H9 (cell line): ENCODE measurements at regions not wholly inside any gene's neighbourhood (a gene's known extent, or its start where the extent isn't known, plus 50 kb on each side); places are given as distances from the start of the nearest gene placed in this dataset.

Experiments used
- DNase-seq: peaks from one replicate; pipeline ENCODE4 v3.0.0-alpha.2; 2017
- H2AFZ ChIP-seq: one replicate; pipeline ENCODE4 v1.6.1; 2013; ENCODE audit warnings: mild to moderate bottlenecking, low read length, control low read depth, moderate library complexity
- H2AK5ac ChIP-seq: 2 replicates; pipeline ENCODE4 v1.6.1; 2013; ENCODE audit warnings: low read length, control low read depth, mixed read lengths; ENCODE audit not compliant: insufficient read length
- H2BK120ac ChIP-seq: one replicate; pipeline ENCODE4 v1.6.1; 2013; ENCODE audit warnings: low read depth, mild to moderate bottlenecking, low read length, control low read depth, inconsistent platforms; ENCODE audit not compliant: poor library complexity, severe bottlenecking
- H2BK12ac ChIP-seq: 2 replicates; pipeline ENCODE4 v1.6.1; 2013; ENCODE audit warnings: low read length, control low read depth, mixed read lengths, low read depth; ENCODE audit not compliant: insufficient read length
- H2BK15ac ChIP-seq: 2 replicates; pipeline ENCODE4 v1.6.1; 2013; ENCODE audit warnings: low read depth, low read length, control low read depth
- H2BK20ac ChIP-seq: one replicate; pipeline ENCODE4 v1.6.1; 2013; ENCODE audit warnings: low read depth, mild to moderate bottlenecking, low read length, control low read depth, inconsistent platforms; ENCODE audit not compliant: poor library complexity, severe bottlenecking
- H2BK5ac ChIP-seq: 2 replicates; pipeline ENCODE4 v1.6.1; 2013; ENCODE audit warnings: low read length, control low read depth, mixed read lengths; ENCODE audit not compliant: insufficient read length
- H3K14ac ChIP-seq: 2 replicates; pipeline ENCODE4 v1.6.1; 2013; ENCODE audit warnings: low read length, control low read depth; ENCODE audit not compliant: insufficient read depth
- H3K18ac ChIP-seq: 2 replicates; pipeline ENCODE4 v1.6.1; 2013; ENCODE audit warnings: low read depth, mild to moderate bottlenecking, mixed read lengths, low read length, control low read depth; ENCODE audit not compliant: insufficient read length
- H3K23ac ChIP-seq: 2 replicates; pipeline ENCODE4 v1.6.1; 2013; ENCODE audit warnings: low read length, control low read depth, mixed read lengths, low read depth; ENCODE audit not compliant: insufficient read length
- H3K23me2 ChIP-seq: 2 replicates; pipeline ENCODE4 v1.6.1; 2013; ENCODE audit warnings: low read depth, mild to moderate bottlenecking, mixed read lengths, low read length, control low read depth; ENCODE audit not compliant: insufficient read length, poor library complexity, severe bottlenecking
- H3K27ac ChIP-seq: 2 replicates; pipeline ENCODE4 v1.5.1; 2013; ENCODE audit warnings: low read length, control low read depth, mixed read lengths, low read depth; ENCODE audit not compliant: insufficient read length
- H3K27me3 ChIP-seq: 2 replicates; pipeline ENCODE4 v1.6.1; 2013; ENCODE audit warnings: low read length, control low read depth, inconsistent platforms; ENCODE audit not compliant: insufficient read depth
- H3K4ac ChIP-seq: 2 replicates; pipeline ENCODE4 v1.6.1; 2013; ENCODE audit warnings: low read depth, mild to moderate bottlenecking, control low read depth, inconsistent platforms, low read length, moderate library complexity
- H3K4me1 ChIP-seq: 2 replicates; pipeline ENCODE4 v1.6.1; 2013; ENCODE audit warnings: low read length, control low read depth, inconsistent platforms; ENCODE audit not compliant: insufficient read depth
- H3K4me2 ChIP-seq: 2 replicates; pipeline ENCODE4 v1.6.1; 2013; ENCODE audit warnings: low read length, control low read depth, mixed read lengths; ENCODE audit not compliant: insufficient read length, insufficient read depth
- H3K56ac ChIP-seq: 2 replicates; pipeline ENCODE4 v1.6.1; 2013; ENCODE audit warnings: low read depth, mild to moderate bottlenecking, mixed read lengths, low read length, control low read depth; ENCODE audit not compliant: insufficient read length
- H3K79me1 ChIP-seq: 2 replicates; pipeline ENCODE4 v1.6.1; 2013; ENCODE audit warnings: low read depth, mild to moderate bottlenecking, moderate library complexity, low read length, control low read depth, inconsistent platforms; ENCODE audit not compliant: insufficient read depth, poor library complexity, severe bottlenecking
- H3K79me2 ChIP-seq: 2 replicates; pipeline ENCODE4 v1.6.1; 2013; ENCODE audit warnings: low read length, control low read depth, inconsistent platforms; ENCODE audit not compliant: insufficient read depth
- H3K9ac ChIP-seq: 2 replicates; pipeline ENCODE4 v1.6.1; 2013; ENCODE audit warnings: low read length, control low read depth, mixed read lengths; ENCODE audit not compliant: insufficient read length; ENCODE audit errors: extremely low read depth
- H3K9me3 ChIP-seq: one replicate; pipeline ENCODE4 v1.6.1; 2013; ENCODE audit warnings: low read depth, low read length, inconsistent platforms; ENCODE audit not compliant: control insufficient read depth
- H3T11ph ChIP-seq: one replicate; pipeline ENCODE4 v1.6.1; 2013; ENCODE audit warnings: mild to moderate bottlenecking, low read length, control low read depth, inconsistent platforms
- H4K20me1 ChIP-seq: one replicate; pipeline ENCODE4 v1.6.1; 2013; ENCODE audit not compliant: control insufficient read depth, insufficient read length, insufficient read depth
- H4K5ac ChIP-seq: 2 replicates; pipeline ENCODE4 v1.6.1; 2013; ENCODE audit warnings: low read depth, mild to moderate bottlenecking, mixed read lengths, low read length, control low read depth; ENCODE audit not compliant: insufficient read length
- H4K8ac ChIP-seq: replicated peaks from 2 replicates; pipeline ENCODE4 v1.6.1; 2013; ENCODE audit warnings: low read length, control low read depth, mixed read lengths, low read depth; ENCODE audit not compliant: insufficient read length
- H4K91ac ChIP-seq: 2 replicates; pipeline ENCODE4 v1.6.1; 2013; ENCODE audit warnings: low read depth, mild to moderate bottlenecking, moderate library complexity, mixed read lengths, low read length, control low read depth; ENCODE audit not compliant: insufficient read length
- H3K27ac Mint-ChIP-seq, 3 experiments: 2 replicates in 2 of 3; 3 replicates in 1 of 3; pipeline ENCODE4 v1.8.0; 2020 to 2021; ENCODE audit warnings: mixed read lengths in 3 of 3, mild to moderate bottlenecking in 1 of 3, moderate library complexity in 1 of 3
- H3K27me3 Mint-ChIP-seq: 2 replicates; pipeline ENCODE4 v1.8.0; 2021; ENCODE audit warnings: low read depth, mild to moderate bottlenecking, moderate library complexity, mixed read lengths
- H3K36me3 Mint-ChIP-seq, 3 experiments: 2 replicates in 2 of 3; 3 replicates in 1 of 3; pipeline ENCODE4 v1.8.0; 2020 to 2021; ENCODE audit warnings: low read depth in 3 of 3, mixed read lengths in 3 of 3; ENCODE audit not compliant: insufficient read depth in 1 of 3
- H3K4me1 Mint-ChIP-seq, 2 experiments: 2 replicates each; pipeline ENCODE4 v1.8.0; 2020; ENCODE audit warnings: mixed read lengths in 2 of 2
- H3K4me3 Mint-ChIP-seq, 2 experiments: 2 replicates in 1 of 2; 3 replicates in 1 of 2; pipeline ENCODE4 v1.8.0; 2020 to 2021; ENCODE audit warnings: mild to moderate bottlenecking in 2 of 2, mixed read lengths in 2 of 2, moderate library complexity in 1 of 2
- H3K9me3 Mint-ChIP-seq, 2 experiments: 2 replicates in 1 of 2; 3 replicates in 1 of 2; pipeline ENCODE4 v1.8.0; 2020; ENCODE audit warnings: mild to moderate bottlenecking in 2 of 2, mixed read lengths in 2 of 2, moderate library complexity in 1 of 2
- TF ChIP-seq, protein P1 (sequence below): fragments of 200-600 bp; sonication (generic); conservative IDR thresholded peaks from 3 replicates; pipeline ENCODE4 v1.8.0; 2021; ENCODE audit warnings: antibody characterized with exemption, mild to moderate bottlenecking

DNA sequence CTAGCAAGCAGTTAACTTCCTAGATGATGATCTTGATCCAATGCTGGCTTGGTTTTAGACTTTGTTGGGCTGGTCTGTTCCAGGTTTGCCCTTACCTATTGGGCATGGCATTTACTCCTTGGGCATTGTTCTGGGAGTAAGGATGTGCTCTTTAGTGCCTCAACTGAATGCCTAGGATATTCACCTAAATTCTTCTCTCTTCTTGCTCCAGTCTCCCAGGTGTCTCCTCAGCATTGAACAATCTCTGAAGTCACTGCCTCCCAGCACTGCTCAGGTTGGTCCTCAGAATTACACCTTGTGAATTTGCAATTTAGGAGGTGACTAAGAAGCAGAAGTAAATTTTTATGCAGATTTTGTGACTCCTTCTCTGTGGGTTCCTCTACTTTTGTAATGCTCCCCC, 307.7 kb upstream of the COL3A1 start:
- H3K4me1 Mint-ChIP-seq: peaks cover 4 to 5% of the 10 kb centered on the region in 2 experiments; a peak in 3 of 4 replicates

More for the DNA sequence above, 307.7 kb upstream of the COL3A1 start:
- no peak overlapping the region for H3K27ac Mint-ChIP-seq
- no peak overlapping the region for H3K18ac ChIP-seq
- no peak overlapping the region for H3K27ac ChIP-seq
- H2BK5ac ChIP-seq: no peak overlapping the region
- H3K56ac ChIP-seq: no peak overlapping the region
- H3K4ac ChIP-seq: no peak overlapping the region
- H3K9me3 ChIP-seq: no peaks in the 10 kb centered on the region
- no peaks in the 10 kb centered on the region for H3K9me3 Mint-ChIP-seq
- H4K91ac ChIP-seq: no peak overlapping the region
- H3K4me3 Mint-ChIP-seq: no peak overlapping the region
- H3K23me2 ChIP-seq: no peaks in the 10 kb centered on the region
- H3K14ac ChIP-seq: no peak overlapping the region
- H3K27me3 ChIP-seq: no peaks in the 10 kb centered on the region
- no peak overlapping the region for H4K5ac ChIP-seq
- no peak overlapping the region for H3K9ac ChIP-seq
- no peaks in the 10 kb centered on the region for H3K36me3 Mint-ChIP-seq
- no peaks in the 10 kb centered on the region for H3K79me2 ChIP-seq
- TF ChIP-seq, protein P1, sequence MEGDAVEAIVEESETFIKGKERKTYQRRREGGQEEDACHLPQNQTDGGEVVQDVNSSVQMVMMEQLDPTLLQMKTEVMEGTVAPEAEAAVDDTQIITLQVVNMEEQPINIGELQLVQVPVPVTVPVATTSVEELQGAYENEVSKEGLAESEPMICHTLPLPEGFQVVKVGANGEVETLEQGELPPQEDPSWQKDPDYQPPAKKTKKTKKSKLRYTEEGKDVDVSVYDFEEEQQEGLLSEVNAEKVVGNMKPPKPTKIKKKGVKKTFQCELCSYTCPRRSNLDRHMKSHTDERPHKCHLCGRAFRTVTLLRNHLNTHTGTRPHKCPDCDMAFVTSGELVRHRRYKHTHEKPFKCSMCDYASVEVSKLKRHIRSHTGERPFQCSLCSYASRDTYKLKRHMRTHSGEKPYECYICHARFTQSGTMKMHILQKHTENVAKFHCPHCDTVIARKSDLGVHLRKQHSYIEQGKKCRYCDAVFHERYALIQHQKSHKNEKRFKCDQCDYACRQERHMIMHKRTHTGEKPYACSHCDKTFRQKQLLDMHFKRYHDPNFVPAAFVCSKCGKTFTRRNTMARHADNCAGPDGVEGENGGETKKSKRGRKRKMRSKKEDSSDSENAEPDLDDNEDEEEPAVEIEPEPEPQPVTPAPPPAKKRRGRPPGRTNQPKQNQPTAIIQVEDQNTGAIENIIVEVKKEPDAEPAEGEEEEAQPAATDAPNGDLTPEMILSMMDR: no peak
- no peak overlapping the region for H4K8ac ChIP-seq
- H2BK15ac ChIP-seq: no peak overlapping the region
- H3T11ph ChIP-seq: no peak overlapping the region
- no peak overlapping the region for H2BK12ac ChIP-seq
- H3K27me3 Mint-ChIP-seq: no peaks in the 10 kb centered on the region
- no peak overlapping the region for H2AK5ac ChIP-seq
- no peaks in the 10 kb centered on the region for H3K79me1 ChIP-seq
- no peak overlapping the region for H3K4me2 ChIP-seq
- H2BK20ac ChIP-seq: no peak overlapping the region
- no peak overlapping the region for H2AFZ ChIP-seq
- H3K4me1 ChIP-seq: no peaks in the 10 kb centered on the region; the same call in 1 of the 2 replicates
- no peaks in the 10 kb centered on the region for H4K20me1 ChIP-seq
- DNase-seq: no peak
- no peak overlapping the region for H2BK120ac ChIP-seq
- no peak overlapping the region for H3K23ac ChIP-seq
